HepG2 (cell line): ENCODE measurements at regions not wholly inside any gene's neighbourhood (a gene's known extent, or its start where the extent isn't known, plus 50 kb on each side); places are given as distances from the start of the nearest gene placed in this dataset.

Experiments used
- CBFB ChIP-seq: sonication (generic); formaldehyde crosslinking; IDR thresholded peaks from 2 replicates; pipeline ENCODE4 v1.4.0; 2020; ENCODE audit warnings: missing genetic modification reagents
- EP300 ChIP-seq, 3 experiments: sonication (generic) in 1 of 3; formaldehyde crosslinking in 1 of 3; IDR thresholded peaks; 2 replicates each; pipeline versions ENCODE4 v1.5.1 to v1.6.1; 2011 to 2020; ENCODE audit warnings: low read depth in 2 of 3, low read length in 2 of 3, borderline replicate concordance in 1 of 3, improper control_type of control experiment in 1 of 3, mild to moderate bottlenecking in 1 of 3, missing genetic modification reagents in 1 of 3, moderate library complexity in 1 of 3
- ETV5 ChIP-seq: IDR thresholded peaks from 2 replicates; pipeline ENCODE4 v1.6.1; 2018; ENCODE audit warnings: missing biosample characterization, missing genetic modification reagents, inconsistent platforms, borderline replicate concordance
- FOXJ3 ChIP-seq: sonication (generic); formaldehyde crosslinking; IDR thresholded peaks from 2 replicates; pipeline ENCODE4 v1.4.0; 2020; ENCODE audit warnings: missing genetic modification reagents, mild to moderate bottlenecking, borderline replicate concordance
- LCORL ChIP-seq, 2 experiments: fragments of 450-650 bp in 1 of 2; sonication (generic) in 1 of 2; formaldehyde crosslinking in 1 of 2; IDR thresholded peaks; 2 replicates each; pipeline versions ENCODE4 v1.5.0 to v1.6.1; 2017 to 2020; ENCODE audit warnings: antibody characterized with exemption in 1 of 2, missing genetic modification reagents in 1 of 2
- NAIF1 ChIP-seq: sonication (generic); formaldehyde crosslinking; IDR thresholded peaks from 2 replicates; pipeline ENCODE4 v1.5.0; 2020; ENCODE audit warnings: mild to moderate bottlenecking, missing genetic modification reagents, borderline replicate concordance
- POGK ChIP-seq: sonication (generic); formaldehyde crosslinking; conservative IDR thresholded peaks from 2 replicates; pipeline ENCODE4 v1.8.0; 2022; ENCODE audit warnings: mild to moderate bottlenecking, moderate library complexity, missing genetic modification reagents
- ZBTB3 ChIP-seq: sonication (generic); formaldehyde crosslinking; IDR thresholded peaks from 2 replicates; pipeline ENCODE4 v1.4.0; 2020; ENCODE audit warnings: low read depth, mild to moderate bottlenecking, moderate library complexity, missing genetic modification reagents, borderline replicate concordance
- ZMYM3 ChIP-seq: sonication (generic); formaldehyde crosslinking; IDR thresholded peaks from 2 replicates; pipeline ENCODE4 v1.5.1; 2020; ENCODE audit warnings: mild to moderate bottlenecking, missing genetic modification reagents
- ZSCAN25 ChIP-seq: sonication (generic); formaldehyde crosslinking; IDR thresholded peaks from 2 replicates; pipeline ENCODE4 v1.8.0; 2022; ENCODE audit warnings: mild to moderate bottlenecking, missing genetic modification reagents
- TF ChIP-seq, protein P1 (sequence below): sonication (generic); formaldehyde crosslinking; IDR thresholded peaks from 2 replicates; pipeline ENCODE4 v1.5.0; 2020; ENCODE audit warnings: mild to moderate bottlenecking, missing genetic modification reagents, moderate library complexity

DNA sequence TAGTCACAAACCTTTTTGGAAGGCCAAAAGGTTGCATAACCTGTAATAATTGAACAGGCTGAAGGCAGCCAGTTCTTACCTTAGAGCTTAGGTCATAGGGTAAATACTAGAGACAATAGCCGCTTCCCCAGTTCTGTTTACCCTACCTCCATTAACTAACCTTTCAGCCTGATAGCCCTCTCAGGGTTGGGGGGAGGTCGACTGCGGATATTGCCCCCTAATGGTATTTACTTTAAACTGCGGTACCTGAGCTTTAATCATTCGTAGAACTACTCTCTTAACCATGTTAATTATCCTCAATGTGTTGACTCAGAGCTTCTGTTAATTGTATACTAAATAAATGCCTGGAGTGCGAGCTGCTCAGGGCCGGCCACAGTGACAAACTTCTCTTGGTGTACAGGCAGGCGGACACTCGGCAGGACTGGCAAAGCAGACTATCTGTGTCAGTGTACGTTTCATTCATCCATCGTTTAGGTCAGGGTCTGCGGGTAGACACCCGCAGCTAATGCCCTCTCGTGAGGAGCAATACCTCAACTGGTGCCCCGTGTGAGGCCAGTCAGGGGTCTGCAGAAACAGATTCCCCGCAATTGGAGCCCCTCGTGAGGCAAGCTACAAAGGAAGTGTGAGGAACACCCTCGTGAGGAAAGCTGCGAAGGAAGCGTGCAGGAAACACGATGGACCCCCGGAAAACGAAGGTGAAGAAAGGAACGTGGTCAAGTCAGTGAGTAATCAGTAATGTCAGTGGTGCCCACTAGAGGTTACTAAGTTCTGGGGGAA, 115.3 kb upstream of the SCN7A start (continued):
- TF ChIP-seq NAIF1 (CRISPR knock-in tag) (no peak), ZBTB3 (CRISPR knock-in tag) (0 out of 2 replicates have a peak, but pooled peaks have one; percentile 27), POGK (CRISPR knock-in tag) (no peak), ZMYM3 (CRISPR knock-in tag) (0 out of 2 replicates have a peak, but pooled peaks have one; percentile 28), EP300 (IDR thresholded peaks at IDR 0.05; ENCODE audit: low read depth in 2 of 2, low read length in 2 of 2) (peak in 1 of 2 experiments; percentile 56; a peak in 2 of 4 replicates), EP300 (CRISPR knock-in tag; IDR thresholded peaks at IDR 0.05; ENCODE audit: borderline replicate concordance) (no peak), LCORL (IDR thresholded peaks at IDR 0.05) (0 out of 2 replicates have a peak, but pooled peaks have one; percentile 36), LCORL (CRISPR knock-in tag; IDR thresholded peaks at IDR 0.05) (no peak), CBFB (CRISPR knock-in tag) (no peak), FOXJ3 (peak; percentile 31; the same call in 1 of the 2 replicates), ETV5 (CRISPR knock-in tag) (peak; percentile 37; the same call in 1 of the 2 replicates), ZSCAN25 (no peak)
- TF ChIP-seq, protein P1, sequence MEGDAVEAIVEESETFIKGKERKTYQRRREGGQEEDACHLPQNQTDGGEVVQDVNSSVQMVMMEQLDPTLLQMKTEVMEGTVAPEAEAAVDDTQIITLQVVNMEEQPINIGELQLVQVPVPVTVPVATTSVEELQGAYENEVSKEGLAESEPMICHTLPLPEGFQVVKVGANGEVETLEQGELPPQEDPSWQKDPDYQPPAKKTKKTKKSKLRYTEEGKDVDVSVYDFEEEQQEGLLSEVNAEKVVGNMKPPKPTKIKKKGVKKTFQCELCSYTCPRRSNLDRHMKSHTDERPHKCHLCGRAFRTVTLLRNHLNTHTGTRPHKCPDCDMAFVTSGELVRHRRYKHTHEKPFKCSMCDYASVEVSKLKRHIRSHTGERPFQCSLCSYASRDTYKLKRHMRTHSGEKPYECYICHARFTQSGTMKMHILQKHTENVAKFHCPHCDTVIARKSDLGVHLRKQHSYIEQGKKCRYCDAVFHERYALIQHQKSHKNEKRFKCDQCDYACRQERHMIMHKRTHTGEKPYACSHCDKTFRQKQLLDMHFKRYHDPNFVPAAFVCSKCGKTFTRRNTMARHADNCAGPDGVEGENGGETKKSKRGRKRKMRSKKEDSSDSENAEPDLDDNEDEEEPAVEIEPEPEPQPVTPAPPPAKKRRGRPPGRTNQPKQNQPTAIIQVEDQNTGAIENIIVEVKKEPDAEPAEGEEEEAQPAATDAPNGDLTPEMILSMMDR = peak; percentile 42
